ENCODE measurements at regions not wholly inside any gene's neighbourhood (a gene's known extent, or its start where the extent isn't known, plus 50 kb on each side); places are given as distances from the start of the nearest gene placed in this dataset.
A peak's percentile ranks its signal among the peaks of the same experiment; 100 is the strongest.
"Not testable (repeated sequence)": the region's sequence is repeated elsewhere in the genome, so short reads cannot be mapped to it uniquely, and the experiment has no call there.

- DNase-seq: not testable (repeated sequence)
Observed at GRCh38 chr12:131293071-131294015, 339.6 kb downstream of the ADGRD1 start.

- DNase-seq: not testable (repeated sequence)
Observed at GRCh38 chr12:131294716-131295115, 341.0 kb downstream of the ADGRD1 start.

GRCh38 chr12:131295117-131295516 lies 341.4 kb downstream of the ADGRD1 start:
- DNase-seq: not testable (repeated sequence)

GRCh38 chr12:131295559-131295958 lies 341.9 kb downstream of the ADGRD1 start:
- not testable (repeated sequence) for DNase-seq

- DNase-seq: not testable (repeated sequence)
Observed at GRCh38 chr12:131296136-131296535, 342.4 kb downstream of the ADGRD1 start.

GRCh38 chr12:131296651-131297050 lies 342.9 kb downstream of the ADGRD1 start:
- not testable (repeated sequence) for DNase-seq

- DNase-seq: not testable (repeated sequence)
Observed at GRCh38 chr12:131298526-131299369, 345.0 kb downstream of the ADGRD1 start.

- not testable (repeated sequence) for DNase-seq
Observed at GRCh38 chr12:131299370-131299701, 345.6 kb downstream of the ADGRD1 start.

GRCh38 chr12:131303576-131303975 lies 349.9 kb downstream of the ADGRD1 start:
- not testable (repeated sequence) for DNase-seq

GRCh38 chr12:131304642-131305041 lies 350.9 kb downstream of the ADGRD1 start:
- DNase-seq: not testable (repeated sequence)

- no peak for DNase-seq
Observed at GRCh38 chr12:131309700-131310099, 356.0 kb downstream of the ADGRD1 start.

GRCh38 chr12:131310227-131310969 lies 356.7 kb downstream of the ADGRD1 start:
- DNase-seq: not testable (repeated sequence)

- DNase-seq: peak; percentile 23
Observed at GRCh38 chr12:131311279-131311722, 357.6 kb downstream of the ADGRD1 start.

GRCh38 chr12:131311764-131312163 lies 358.1 kb downstream of the ADGRD1 start:
- no peak for DNase-seq

- not testable (repeated sequence) for DNase-seq
Observed at GRCh38 chr12:131312382-131312781, 358.7 kb downstream of the ADGRD1 start.

GRCh38 chr12:131312793-131313545 lies 359.3 kb downstream of the ADGRD1 start:
- DNase-seq: no peak

- DNase-seq: no peak
Observed at GRCh38 chr12:131313635-131314034, 359.9 kb downstream of the ADGRD1 start.

GRCh38 chr12:131314524-131315090 lies 360.9 kb downstream of the ADGRD1 start:
- no peak for DNase-seq

- peak; percentile 30 for DNase-seq
Observed at GRCh38 chr12:131315601-131316000, 361.9 kb downstream of the ADGRD1 start.

- no peak for DNase-seq
Observed at GRCh38 chr12:131316388-131316787, 362.7 kb downstream of the ADGRD1 start.

- DNase-seq: no peak
Observed at GRCh38 chr12:131318045-131318685, 364.5 kb downstream of the ADGRD1 start.

All from OCI-M1 (cell line).